HG03432 (cell line): ENCODE measurements at regions not wholly inside any gene's neighbourhood (a gene's known extent, or its start where the extent isn't known, plus 50 kb on each side); places are given as distances from the start of the nearest gene placed in this dataset.

ENCODE experiments used
- ATAC-seq: cut with Tn5 transposase; IDR thresholded peaks from one replicate; pipeline ENCODE4 v1.9.1; 2021; ENCODE audit warnings: mild to moderate bottlenecking, moderate library complexity; ENCODE audit not compliant: unreplicated experiment

DNA sequence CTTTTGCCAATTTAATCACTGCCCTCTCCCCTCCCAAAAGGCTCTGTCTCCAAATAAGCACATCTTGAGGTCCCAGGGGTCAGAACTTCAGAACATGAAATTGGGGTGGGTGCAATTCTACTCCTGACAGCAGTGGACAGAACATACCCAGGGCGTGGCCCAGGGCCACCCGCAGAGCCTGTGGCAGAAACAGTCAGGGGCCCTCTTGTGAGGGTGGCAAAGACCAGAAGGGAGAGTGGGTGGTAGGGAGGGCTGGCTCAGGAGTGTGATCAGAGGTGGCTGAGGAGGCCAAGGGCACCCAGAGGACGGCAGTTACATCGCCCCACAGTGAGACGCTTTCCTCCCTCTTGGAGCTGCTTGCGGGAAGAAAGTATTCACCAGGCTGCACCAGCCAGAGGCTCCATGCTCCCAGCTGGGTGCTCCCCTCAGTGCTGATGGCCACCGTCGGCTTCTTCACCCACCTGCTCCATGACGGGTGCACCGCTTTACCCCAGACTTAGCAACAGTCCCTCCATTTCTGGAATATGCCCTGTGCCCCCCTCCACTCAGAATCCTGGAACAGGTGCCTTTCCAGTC lies 1388.0 kb downstream of the BRD1 start:
- ATAC-seq: no peak

DNA sequence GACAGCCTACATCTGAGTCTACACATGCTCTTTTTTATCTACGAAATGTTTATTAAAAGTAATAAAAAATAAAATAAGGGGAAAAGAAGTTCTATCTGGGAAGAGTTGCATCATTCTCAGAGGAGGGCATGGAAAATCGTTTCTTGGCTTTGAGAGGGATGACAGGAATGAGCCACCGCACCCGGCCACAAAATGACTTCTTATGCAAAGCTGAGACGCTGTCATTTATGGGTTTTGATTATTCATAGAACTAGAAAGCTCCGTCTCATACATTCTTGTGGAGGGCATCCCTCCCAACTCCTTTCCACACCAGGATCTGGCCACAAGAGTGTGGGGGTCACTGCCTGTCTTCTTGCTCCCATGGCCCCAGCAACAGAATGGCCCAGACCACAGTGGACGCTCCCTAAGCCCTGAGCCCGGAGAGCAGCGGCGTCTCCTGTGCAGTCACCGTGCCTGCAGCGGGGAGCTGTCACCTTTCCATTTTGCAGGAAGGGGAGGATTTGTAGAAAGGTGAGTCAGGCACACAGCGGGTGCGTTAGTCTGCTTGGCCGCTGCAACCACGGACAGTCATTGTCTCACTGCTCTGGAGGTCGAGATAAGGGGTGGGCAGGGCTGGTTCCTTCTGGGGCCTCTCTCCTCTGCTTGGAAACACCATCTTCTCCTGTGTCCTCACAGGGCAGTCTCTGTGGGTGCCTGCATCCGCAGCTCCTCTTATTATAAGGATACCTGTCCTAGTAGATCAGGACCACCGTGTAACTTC lies 1388.7 kb downstream of the BRD1 start:
- no peak for ATAC-seq

DNA sequence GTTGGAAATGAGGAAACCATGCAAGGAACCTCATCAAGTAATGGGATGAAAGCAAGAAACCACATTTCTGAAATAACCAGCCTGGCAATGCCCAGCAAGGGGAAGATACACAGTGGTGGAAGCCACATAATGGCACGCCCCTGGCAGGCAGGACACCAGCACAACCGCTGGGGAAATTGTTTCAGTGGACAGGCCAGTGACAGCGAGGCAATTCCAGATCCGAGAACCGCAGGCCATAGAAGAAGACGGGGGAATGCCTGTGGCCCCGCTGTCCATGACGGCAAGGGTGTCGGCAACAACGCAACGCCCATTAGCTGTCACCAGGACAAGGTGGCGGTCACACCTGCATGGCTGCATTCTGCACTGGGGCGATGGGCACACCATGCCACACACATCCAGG lies 1389.6 kb downstream of the BRD1 start:
- no peak for ATAC-seq

DNA sequence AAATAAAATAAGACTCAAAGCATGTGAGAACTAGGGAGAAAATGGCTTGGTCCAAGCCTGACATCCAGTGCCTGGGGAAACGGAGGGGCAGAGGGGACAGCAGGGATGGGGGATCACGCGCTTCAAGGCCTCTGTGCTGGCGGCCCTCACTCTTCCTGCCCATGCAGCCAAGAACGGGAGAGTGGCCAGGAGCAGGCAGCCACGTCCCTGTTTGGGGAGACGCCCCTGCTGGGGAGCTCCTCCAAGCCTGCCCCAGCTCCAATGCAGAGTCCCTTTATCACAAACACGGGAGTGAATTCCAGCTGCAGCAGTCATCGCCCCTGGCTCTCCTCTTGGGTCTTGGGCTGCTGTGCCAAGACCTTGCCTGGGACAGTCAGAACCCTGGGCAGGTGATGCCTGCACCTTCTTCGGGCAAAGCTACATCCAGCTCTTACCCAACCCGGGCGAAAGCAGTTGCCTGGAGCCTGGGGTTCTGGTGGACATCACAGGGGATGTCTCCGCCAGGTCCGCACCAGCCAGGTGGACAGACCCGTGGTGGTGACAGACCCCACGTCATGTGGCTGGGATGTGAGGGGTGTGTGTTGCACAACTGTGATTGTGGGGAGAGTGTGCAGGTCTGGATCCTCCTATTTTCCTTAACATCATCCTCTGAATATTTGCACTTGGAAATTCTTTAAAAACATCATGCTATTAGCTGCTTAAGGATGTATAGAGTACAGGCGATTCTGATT lies 1391.3 kb downstream of the BRD1 start:
- no peak for ATAC-seq

DNA sequence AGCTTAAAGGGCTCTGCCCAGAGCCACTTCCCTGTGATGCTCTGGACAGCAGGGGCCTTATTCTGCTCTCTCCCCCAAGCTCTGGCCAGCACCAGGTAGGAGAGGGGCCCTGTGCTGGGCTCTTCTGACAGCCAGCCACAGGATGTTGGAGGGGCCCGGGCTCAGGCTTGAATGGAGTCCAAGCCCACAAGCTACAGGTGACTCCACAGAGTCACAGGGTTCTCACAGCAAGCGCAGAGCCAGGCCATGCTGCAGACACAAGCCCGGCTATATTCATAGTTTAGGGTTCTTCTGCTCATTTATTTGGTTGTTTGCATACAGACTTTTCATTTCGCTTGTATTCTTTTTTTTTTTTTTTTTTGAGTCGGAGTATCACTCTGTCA lies 1392.8 kb downstream of the BRD1 start:
- no peak for ATAC-seq

DNA sequence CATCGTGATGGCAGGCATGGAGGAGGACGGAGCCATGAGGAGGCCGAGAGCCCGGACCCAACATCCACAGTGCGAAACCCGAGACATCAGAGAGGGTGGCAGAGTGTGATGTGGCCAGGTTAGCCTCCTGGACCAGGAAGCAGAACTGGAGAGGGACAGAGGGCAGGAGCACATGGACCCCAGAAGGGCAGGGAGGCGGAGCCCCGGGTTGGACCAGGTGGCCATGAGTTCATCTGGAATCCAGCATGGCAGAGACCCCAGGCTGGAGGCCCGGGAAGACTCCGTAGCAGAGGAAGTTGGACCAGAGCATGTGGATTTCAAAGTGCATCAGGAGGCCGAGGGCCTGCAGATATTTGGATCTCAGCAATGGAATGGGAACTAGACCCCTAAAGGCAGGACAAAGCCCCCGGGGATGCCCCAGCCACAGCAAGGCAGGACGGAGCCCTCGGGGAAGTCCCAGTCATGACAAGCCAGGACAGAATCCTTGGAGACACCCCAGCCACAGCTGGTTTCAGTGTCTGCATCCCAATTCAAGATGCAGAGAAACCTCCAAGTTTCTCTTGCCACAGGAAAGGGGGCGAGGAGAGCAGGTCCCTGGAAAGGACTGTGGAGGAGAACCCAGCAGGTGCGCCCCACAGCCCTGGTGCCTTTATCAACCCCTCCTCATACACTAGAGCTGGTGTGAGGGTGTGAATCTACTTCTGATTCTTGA lies 1393.4 kb downstream of the BRD1 start:
- no peak for ATAC-seq

DNA sequence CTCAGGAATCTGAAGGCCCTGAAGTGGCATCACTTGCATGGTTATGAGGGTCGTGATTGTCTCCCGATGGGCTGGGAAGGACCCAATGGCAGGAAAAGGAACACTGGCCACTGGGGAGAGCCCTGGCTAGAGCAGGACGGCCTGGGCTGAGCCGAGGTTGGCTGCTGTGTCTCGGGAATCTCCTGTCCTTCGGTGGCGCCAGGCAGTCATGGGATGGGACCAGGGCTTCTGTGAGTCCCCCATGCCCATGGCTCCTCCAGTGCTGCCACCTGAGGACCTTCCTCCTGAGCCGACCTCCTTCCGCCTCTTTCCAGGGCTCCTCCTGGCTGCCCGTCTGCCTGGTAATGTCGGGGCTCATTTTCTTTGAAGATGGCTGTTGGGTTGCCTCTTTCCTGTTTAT lies 1394.0 kb downstream of the BRD1 start:
- ATAC-seq: no peak

DNA sequence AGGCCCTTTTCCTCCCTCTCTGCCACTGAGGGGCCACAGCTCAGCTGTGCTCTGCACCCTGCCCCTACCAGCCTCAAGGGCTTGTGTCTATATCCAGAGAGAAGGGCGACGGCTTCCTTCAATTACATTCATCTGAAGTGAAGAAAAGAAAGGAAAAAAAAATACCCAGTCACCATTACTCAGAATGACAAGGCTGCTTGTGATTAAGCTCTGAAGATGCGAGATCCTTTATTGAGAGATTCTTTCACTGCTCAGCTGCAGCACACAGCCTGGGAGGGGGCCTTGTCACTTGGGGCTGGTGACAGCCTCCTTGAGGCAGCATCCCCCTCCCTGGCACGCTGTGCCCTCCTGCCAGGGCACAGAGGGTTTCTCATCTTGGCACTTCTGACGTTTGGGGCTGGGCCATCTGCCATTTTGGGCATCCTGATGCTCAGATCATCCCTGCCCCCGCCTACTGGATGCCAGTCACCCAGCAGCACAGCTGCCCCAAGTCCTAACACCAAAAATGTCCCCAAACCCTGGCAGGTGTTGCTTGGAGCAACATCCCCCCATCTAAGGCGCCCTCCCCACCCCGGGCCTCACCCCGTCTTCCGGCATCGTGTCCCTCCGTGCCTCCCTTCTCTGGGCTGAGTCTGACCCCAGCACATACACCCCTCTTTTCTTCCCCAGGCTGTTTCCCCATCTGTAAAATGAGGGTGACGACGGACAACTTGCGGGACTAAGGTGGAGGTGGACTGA lies 1394.7 kb downstream of the BRD1 start:
- no peak for ATAC-seq

DNA sequence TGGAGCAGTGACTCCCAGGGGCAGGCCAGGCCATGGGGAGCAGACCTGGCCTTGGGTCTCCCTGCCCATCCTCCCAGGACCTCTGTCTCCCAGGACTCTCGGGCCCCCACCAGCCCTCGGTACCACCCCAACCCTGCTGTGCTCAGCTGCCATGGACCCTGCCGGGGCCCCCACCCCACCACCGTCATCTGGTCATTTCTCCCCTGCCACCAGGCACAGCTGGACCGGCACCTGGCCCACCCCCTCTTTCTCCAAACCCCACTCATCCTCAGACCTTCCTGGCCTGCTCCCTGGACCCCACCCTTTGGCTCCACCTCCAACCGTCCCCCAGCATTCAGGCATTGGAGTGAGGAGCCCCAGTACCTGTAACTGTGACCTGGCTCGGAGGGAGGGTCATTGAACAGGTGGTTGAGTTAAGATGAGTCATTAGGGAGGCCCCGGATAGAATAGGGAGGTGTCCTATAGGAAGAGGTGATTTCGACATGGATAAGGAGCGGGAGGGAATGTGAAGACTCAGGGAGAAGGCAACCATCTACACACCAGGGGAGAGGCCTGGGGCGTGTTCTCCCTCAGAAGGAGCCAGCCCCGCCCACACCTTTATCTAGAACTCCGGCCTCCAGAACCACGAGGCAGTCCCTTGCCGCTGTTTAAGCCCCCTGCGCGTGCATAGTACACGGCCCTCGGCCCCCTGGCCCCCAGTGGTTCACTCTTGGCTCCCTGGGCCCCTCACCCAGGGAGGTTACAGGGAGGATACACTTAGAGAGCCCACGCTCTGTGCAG lies 1395.9 kb downstream of the BRD1 start:
- no peak for ATAC-seq

DNA sequence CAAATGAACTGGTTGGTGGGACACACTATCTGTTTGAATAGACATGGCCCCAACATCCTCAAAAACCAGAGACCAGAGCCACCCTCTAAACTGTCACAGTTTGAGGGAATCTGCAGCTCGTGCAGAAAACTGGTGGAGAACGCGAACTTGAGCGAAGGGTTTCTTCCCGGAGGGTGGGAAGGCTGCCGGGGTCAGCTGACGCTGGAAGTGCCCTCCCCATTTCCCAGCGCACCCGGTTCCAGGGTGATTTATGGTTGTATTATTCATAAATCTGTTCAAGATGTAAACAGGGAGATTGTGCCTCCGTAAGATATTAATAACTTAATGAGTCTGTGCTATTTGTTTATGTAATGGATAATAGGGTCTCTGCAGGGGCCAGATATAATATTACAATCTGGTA lies 1396.7 kb downstream of the BRD1 start:
- no peak for ATAC-seq

DNA sequence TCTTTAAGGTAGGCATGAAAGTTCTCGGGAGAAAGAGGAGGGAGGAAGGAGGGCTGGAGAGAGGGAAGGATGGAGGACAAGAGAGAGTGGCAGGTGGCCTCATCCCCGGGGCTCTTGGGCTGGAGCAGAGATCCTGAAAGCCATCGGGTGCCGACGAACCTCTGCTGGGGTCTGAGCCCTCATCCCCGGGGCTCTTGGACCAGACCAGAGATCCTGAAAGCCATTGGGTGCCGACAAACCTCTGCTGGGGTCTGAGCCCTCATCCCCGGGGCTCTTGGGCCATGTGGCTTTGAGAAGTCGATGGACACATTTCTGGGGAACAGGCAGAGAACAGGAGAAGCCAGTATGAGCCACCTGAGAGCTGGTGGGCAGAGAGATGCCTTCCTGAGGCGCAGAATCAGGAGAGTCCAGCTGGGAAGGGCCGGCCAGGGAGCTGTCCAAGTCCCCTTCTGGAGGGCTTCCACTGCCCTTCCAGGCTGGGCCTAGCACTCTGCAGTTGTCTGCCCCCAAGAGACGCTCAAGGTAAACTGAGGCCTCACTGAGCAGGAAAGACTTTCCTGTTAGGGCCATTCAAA lies 1398.1 kb downstream of the BRD1 start:
- no peak for ATAC-seq

DNA sequence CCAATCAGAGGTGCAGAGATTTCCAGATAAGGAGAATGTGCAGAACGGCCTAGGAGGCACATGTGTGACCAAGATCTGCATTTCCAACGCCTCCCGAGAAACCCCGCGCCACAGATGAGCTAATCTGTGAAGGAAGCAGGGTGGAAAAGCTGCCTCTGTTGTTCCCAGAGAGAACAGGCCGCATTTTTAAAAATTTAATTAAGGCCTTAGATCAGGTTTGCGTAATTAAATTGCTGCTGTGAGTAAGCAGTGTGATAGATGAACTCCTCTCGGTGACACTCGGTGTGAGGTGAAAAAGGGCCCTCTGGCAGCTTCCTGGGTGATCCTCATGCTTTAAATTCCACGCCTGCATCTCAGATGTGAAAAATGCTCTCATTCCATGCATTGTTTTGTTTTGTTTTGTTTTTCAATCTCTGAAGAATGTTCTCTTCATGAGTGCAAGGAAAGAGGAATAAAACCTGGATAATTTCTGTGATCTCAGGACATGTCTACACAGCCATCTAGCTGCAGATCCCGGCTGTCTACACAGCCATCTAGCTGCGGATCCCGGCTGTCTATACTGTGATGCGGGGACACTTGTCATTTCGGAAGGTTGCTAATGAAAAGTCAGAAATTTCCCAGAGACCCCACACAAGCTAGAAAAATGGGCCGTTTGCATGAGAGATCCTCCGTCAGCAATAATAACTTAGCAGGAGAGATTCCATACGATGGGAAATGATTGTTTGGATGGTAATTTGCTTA lies 1398.9 kb downstream of the BRD1 start:
- ATAC-seq: no peak

DNA sequence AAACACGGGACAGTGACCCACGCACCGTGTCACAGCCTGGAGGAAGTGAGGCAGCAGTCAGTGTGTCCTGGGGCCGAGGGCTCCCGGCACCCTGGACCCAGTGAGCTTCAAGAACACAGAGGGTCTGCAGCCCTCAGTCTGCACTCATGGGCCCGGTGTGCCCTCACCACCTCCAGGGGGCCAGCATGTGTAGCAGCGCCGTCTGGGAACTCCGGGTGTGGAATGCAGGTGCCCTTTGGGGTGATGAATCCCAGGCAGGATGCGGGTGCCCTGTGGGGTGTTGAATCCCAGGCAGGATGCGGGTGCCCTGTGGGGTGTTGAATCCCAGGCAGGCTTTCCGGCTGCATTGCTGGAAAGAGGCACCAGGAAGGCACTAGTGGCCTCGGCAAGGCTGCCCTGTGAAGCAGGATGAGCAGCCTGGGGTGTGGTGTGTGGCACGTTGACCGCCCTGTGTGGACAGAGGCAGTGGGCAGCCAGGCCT lies 1399.9 kb downstream of the BRD1 start:
- no peak for ATAC-seq

DNA sequence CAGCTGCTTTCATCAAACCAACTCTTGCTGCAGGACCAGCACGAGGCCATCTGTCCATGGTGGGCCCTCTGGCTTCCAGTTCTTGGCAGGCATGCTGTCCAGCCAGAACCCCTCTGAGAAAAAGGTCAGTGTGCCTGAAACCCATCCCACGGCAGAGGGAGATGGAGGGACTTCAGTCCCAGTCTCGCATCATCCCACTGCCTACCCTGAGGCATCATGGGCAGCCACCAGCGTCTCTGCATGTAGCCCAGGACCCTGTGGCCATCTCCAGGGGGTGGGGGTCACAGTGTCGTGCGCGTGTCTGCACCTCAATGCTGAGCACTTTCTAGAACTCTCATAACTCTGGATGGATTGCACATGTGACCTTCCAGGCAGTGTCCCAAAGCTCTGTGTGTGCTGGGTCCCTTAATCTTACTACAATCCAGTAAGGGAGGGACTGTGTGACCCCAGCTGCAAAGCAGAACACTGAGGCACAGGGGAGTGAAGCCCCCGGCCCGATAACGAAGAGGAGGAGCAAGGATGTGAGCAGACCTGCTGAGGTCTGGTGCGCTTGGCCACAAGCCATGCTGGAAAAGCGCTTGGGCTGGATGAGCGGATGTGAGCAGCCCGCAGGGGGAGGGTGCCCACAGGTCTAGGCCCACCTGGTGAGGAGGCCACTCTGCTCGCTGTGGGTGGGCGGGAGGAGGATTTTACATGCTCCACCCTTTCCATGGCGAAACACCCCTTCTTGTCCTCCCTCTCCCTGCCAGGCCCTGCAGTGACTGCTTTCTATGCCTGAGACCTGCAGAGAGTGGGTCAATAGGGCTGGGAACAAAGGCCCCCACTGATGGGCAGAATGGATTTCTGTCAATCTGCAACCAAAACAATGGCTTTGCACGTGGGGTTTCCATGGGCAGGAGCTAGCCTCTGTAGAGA lies 1401.0 kb downstream of the BRD1 start:
- no peak for ATAC-seq

DNA sequence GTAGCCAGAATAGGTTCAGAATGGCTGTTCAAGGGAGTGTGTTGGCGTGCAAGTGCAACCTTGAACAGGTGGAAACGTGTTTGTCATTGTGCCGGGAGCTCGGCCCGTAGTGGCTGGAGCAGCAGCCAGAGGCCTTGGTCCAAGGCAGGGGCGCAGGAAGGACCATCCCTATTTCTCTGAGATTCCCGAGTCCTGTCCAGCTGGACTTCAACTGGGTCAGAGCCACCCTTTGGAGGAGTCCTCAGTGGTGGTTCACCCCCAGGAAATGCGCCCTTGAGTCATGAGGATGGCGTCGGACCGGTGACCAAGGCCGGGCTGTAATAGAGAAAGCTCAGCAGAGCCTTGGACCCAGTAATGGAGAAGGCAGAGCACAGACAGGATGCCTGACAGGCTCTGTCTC lies 1402.0 kb downstream of the BRD1 start:
- ATAC-seq: no peak

DNA sequence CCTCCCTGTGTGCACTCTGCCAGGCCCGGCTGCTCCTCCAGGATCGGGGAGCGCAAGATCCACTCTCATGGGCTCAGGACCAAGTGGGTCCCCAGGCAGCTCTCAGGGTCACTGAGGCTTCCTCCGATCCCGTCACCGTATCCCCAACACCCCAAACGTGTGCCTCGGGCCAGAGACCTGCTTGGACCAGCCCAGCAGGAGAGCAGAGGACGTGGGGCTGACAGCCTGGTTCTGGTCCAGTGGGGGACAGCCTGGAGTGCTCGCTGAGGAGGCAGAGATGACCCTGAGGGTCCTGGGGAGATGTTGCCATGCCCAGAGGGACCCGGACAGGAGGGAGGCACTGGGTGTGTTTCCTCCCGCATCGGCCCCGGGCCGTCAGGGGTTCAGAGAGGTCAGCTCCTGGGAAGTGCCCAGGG lies 1402.6 kb downstream of the BRD1 start:
- ATAC-seq: no peak

DNA sequence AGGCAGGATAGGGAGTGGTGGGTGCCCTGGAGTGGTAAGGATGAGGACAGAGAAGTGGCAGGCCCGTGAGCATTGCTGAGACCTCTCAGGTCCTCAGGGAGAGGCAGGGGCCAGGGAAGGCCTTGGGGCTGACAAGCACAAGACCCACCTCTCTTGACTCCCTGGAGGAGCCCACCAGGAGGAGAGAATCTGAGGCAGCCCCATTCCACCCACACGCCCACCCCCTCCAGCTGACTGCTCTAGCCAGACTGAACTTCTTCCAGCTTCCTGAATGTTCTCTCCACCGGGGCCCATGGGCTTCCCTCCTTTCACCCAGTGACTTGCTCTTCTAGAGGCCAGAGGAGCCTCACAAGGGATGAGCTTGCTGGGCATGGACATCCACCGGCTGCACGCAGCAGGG lies 1403.0 kb downstream of the BRD1 start:
- ATAC-seq: no peak

DNA sequence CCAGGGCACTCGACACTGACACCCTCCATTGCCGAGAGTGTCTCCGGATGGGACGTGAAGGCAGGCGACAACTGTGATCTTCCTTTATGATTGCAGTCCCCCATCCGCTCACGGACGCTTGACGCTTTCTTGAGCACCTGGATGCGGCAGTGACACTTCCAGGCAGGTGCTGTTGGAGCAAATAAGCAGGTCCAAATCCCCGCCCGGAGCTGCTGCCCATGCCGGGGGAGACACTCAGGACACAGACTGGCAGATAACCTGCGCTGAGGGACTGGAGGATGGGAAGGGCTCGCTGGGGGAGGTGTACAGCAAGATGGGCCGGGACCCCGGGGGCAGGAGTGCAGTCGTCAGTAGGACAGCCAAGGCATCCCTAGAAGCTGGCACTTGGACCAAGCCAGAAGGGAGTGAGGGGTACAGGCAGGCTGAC lies 1403.5 kb downstream of the BRD1 start:
- no peak for ATAC-seq
